ENCODE measurements at regions not wholly inside any gene's neighbourhood (a gene's known extent, or its start where the extent isn't known, plus 50 kb on each side); places are given as distances from the start of the nearest gene placed in this dataset.

DNA sequence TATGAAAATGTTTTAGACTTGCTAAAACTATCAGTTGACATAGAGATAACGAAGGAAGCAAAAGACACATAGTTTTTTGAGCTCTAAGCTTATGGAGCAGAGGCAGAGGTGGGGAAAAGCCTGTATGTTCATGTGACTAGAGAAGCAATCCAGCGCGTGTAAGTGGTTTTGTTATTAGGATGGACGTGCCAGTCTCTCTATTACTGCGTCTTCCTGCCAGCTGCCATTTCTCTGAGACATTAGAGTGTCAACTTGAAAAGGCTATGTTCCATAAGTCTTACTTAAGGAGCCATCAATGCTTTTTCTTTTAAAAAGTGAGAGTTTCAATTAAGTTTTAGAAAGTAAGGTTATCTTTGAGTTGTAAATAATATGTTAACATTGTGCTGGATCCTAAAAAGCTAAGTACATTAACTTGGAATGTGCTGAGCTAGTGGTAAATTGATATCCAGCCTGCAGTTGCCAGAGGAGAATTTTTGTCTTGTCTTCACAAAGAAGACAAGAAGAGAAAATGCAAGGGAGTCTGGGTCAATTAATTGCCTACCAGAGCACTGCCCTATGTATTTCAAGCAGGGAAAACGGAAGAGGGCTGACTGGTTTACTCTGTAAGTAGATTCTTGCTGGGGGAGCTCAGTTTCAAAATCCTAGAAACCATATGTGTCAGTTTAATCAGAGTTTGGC lies 161.8 kb upstream of the B3GALT2 start:
- no peaks in the 10 kb centered on the region for H3K9me3 ChIP-seq (ENCODE audit: control insufficient read depth, low read length)
- H3K4me3 ChIP-seq (ENCODE audit: extremely low read depth, insufficient read depth, low read length, poor library complexity, severe bottlenecking), result no peak overlapping the region
- WGBS, 2 experiments (ENCODE audit: insufficient coverage in 2 of 2), result 84 to 88% methylated on average over 5 to 6 of the region's 6 CpGs
- H3K4me1 ChIP-seq (ENCODE audit: control insufficient read depth, insufficient read depth, low read length, poor library complexity, severe bottlenecking), result no peaks in the 10 kb centered on the region
- H3K36me3 ChIP-seq (ENCODE audit: control insufficient read depth, insufficient read depth, low read length), result no peaks in the 10 kb centered on the region
- peak overlapping the region; percentile 60 for H3K27ac ChIP-seq (ENCODE audit: low read depth, low read length, severe bottlenecking)

DNA sequence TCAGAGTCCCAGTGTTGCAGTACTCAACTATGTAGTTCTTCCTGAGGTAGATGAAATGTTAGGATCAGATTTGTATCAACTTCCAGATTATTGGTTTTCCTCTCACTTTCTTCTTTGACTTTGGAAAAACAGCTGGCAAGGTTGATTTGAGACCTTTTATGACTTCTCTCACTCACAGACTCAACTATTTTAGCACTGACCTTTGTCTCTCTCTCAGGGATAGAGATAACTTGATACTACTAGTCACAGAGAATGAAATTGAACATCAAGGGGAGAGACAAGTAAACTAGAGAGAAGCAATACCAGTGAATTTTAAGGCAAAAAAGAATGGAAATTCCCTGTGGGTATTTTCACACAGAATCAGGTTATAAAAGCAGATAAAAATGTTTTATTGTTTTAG lies 159.7 kb upstream of the B3GALT2 start:
- Histone ChIP-seq H3K4me1 (ENCODE audit: control insufficient read depth, insufficient read depth, low read length, poor library complexity, severe bottlenecking) (no peaks in the 10 kb centered on the region), H3K36me3 (ENCODE audit: control insufficient read depth, insufficient read depth, low read length) (no peaks in the 10 kb centered on the region), H3K4me3 (ENCODE audit: extremely low read depth, insufficient read depth, low read length, poor library complexity, severe bottlenecking) (no peak overlapping the region), H3K9me3 (ENCODE audit: control insufficient read depth, low read length) (no peaks in the 10 kb centered on the region), H3K27ac (ENCODE audit: low read depth, low read length, severe bottlenecking) (no peak overlapping the region)

DNA sequence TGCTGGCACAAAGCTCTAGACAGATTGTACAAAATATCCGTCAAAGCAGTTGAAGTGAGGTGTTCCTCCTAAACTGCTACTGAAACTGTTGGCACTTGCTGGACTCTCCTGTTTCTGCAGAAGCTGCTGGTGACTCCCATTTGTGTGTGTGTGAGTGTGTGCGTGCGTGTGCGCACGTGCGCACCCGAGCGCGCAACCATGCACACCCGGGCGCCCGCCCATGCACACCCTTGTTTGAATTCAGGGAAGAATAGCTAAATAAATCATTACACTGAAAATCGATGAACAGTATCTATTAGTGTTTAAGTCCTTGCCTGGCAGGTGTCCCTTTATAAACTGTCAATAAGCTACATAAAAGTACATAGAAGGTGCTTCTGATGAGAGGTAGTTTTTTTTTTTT lies 156.4 kb upstream of the B3GALT2 start:
- H3K36me3 ChIP-seq (ENCODE audit: control insufficient read depth, insufficient read depth, low read length), result no peaks in the 10 kb centered on the region
- WGBS, 2 experiments (ENCODE audit: insufficient coverage in 2 of 2), result 100% methylated on average over 2 of the region's 13 CpGs; no CpG with 5 or more reads in 1 of the 2 experiments
- no peak overlapping the region for H3K4me3 ChIP-seq (ENCODE audit: extremely low read depth, insufficient read depth, low read length, poor library complexity, severe bottlenecking)
- no peaks in the 10 kb centered on the region for H3K4me1 ChIP-seq (ENCODE audit: control insufficient read depth, insufficient read depth, low read length, poor library complexity, severe bottlenecking)
- H3K27ac ChIP-seq (ENCODE audit: low read depth, low read length, severe bottlenecking), result no peak overlapping the region
- H3K9me3 ChIP-seq (ENCODE audit: control insufficient read depth, low read length), result no peaks in the 10 kb centered on the region

DNA sequence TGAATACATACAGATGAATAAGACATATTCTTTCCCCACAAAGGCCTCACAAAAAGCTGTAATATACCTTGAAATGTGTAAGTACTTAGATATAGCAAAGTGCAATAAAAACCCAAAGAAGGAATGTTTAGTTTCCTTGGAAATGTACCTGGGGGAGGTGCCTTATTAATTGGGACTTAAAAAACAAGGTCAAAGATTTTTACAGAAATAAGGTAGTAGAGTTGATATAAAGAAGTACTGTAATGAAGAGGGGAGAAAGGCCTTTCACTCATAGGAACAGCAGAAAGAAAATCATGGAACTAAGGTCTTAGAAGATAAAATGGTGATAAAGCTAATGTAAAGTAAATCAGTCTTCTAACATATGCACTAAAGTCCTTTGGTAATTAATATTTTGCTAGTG lies 153.9 kb upstream of the B3GALT2 start:
- Histone ChIP-seq H3K9me3 (ENCODE audit: control insufficient read depth, low read length) (no peaks in the 10 kb centered on the region), H3K36me3 (ENCODE audit: control insufficient read depth, insufficient read depth, low read length) (no peaks in the 10 kb centered on the region), H3K27ac (ENCODE audit: low read depth, low read length, severe bottlenecking) (no peak overlapping the region), H3K4me3 (ENCODE audit: extremely low read depth, insufficient read depth, low read length, poor library complexity, severe bottlenecking) (no peak overlapping the region), H3K4me1 (ENCODE audit: control insufficient read depth, insufficient read depth, low read length, poor library complexity, severe bottlenecking) (no peaks in the 10 kb centered on the region)

DNA sequence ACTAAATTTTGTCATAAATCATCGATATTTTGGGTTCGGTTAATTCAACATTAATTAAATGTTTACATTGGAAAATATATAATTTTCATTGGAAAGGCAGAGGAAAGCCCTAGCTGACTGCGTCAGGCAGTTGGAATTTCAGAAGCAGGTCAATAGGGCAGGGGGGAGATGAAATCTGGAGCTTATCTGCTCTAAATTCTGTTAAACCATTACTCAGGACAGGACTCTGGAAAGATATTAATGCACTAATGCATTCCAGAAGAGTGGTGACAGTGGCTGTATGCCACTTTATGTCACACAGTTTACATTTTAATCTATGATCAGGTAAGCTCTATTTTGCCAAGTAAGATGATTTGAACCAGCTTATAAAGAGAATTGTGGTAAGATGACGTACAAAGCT lies 153.0 kb upstream of the B3GALT2 start:
- Histone ChIP-seq H3K27ac (ENCODE audit: low read depth, low read length, severe bottlenecking) (no peak overlapping the region), H3K9me3 (ENCODE audit: control insufficient read depth, low read length) (no peaks in the 10 kb centered on the region), H3K4me3 (ENCODE audit: extremely low read depth, insufficient read depth, low read length, poor library complexity, severe bottlenecking) (no peak overlapping the region), H3K36me3 (ENCODE audit: control insufficient read depth, insufficient read depth, low read length) (no peaks in the 10 kb centered on the region), H3K4me1 (ENCODE audit: control insufficient read depth, insufficient read depth, low read length, poor library complexity, severe bottlenecking) (no peaks in the 10 kb centered on the region)
- 80 to 100% methylated on average over 1 of the region's 4 CpGs for WGBS, 2 experiments (ENCODE audit: insufficient coverage in 2 of 2)

DNA sequence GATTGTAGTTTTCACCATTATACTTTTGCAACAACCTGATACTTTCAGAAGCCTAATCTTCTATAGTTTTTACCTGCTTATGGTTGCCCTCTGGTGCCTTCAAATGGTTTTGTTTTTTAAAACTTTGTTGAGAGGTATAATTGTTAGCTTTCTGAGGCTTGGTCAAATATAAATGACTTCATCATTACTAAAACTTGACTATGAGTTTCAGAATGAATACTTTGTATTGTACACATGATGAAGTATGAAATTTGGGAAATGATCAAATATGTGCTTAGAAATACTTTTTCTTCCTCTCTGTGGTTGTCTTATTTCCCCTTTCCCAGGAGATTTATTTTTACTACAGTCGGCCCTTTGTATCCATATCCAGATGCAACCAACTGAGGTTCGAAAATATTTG lies 151.8 kb upstream of the B3GALT2 start:
- no CpG with 5 or more reads among the region's 2 CpGs for WGBS, 2 experiments (ENCODE audit: insufficient coverage in 2 of 2)
- Histone ChIP-seq H3K27ac (ENCODE audit: low read depth, low read length, severe bottlenecking) (no peak overlapping the region), H3K36me3 (ENCODE audit: control insufficient read depth, insufficient read depth, low read length) (no peaks in the 10 kb centered on the region), H3K4me1 (ENCODE audit: control insufficient read depth, insufficient read depth, low read length, poor library complexity, severe bottlenecking) (no peaks in the 10 kb centered on the region), H3K9me3 (ENCODE audit: control insufficient read depth, low read length) (peaks cover 4% of the 10 kb centered on the region), H3K4me3 (ENCODE audit: extremely low read depth, insufficient read depth, low read length, poor library complexity, severe bottlenecking) (no peak overlapping the region)

DNA sequence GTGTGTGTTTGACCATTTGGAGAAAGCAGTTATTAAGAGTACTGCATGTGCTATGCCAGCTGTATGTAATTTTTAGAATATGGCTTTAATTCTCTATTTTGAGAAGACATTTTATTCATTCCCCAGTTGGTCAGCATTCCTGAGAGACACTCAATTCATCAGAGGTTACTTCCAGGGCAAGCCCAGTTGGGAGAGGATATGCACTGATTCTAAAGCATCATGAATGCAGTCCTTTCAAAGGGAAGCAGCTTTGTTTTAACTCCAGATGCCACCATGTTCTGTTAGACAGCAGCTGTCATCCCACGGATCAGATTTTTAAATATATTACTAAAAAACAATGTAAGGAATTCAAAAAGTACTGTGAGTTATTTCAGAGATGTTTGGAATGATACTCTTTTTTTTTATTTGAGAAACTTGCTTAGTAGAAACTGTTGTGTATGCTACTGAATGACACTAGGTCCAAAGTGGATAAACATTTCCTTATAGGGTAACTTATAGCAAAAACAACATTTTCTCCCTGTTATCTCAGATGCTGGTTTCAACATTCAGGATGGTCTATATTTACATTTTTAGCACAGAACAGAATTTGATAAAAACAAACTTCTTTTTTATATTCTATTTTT lies 149.5 kb upstream of the B3GALT2 start:
- peaks cover 10% of the 10 kb centered on the region for H3K9me3 ChIP-seq (ENCODE audit: control insufficient read depth, low read length)
- H3K4me1 ChIP-seq (ENCODE audit: control insufficient read depth, insufficient read depth, low read length, poor library complexity, severe bottlenecking), result no peaks in the 10 kb centered on the region
- H3K27ac ChIP-seq (ENCODE audit: low read depth, low read length, severe bottlenecking), result no peak overlapping the region
- no peaks in the 10 kb centered on the region for H3K36me3 ChIP-seq (ENCODE audit: control insufficient read depth, insufficient read depth, low read length)
- H3K4me3 ChIP-seq (ENCODE audit: extremely low read depth, insufficient read depth, low read length, poor library complexity, severe bottlenecking), result no peak overlapping the region
- no CpG with 5 or more reads among the region's 1 CpG for WGBS, 2 experiments (ENCODE audit: insufficient coverage in 2 of 2)

DNA sequence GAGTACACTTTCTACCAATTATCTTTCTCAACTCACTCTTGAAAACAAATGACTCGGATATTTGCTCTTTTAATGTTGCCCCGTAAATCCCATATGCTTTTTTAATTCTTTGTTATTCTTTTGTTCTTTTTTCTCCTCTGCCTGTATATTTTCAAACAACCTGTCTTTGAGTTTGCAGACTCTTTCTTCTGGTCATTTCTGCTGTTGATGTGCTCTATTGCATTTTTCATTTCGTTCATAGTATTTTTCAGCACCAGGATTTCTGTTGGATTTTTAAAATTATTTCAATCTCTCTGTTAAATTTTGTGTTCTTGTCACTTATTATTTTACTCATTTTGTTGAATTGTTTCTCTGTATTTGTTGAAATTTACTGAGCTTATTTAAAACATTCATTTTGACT lies 146.8 kb upstream of the B3GALT2 start:
- no peaks in the 10 kb centered on the region for H3K36me3 ChIP-seq (ENCODE audit: control insufficient read depth, insufficient read depth, low read length)
- peaks cover 19% of the 10 kb centered on the region for H3K9me3 ChIP-seq (ENCODE audit: control insufficient read depth, low read length)
- H3K27ac ChIP-seq (ENCODE audit: low read depth, low read length, severe bottlenecking), result no peak overlapping the region
- no peak overlapping the region for H3K4me3 ChIP-seq (ENCODE audit: extremely low read depth, insufficient read depth, low read length, poor library complexity, severe bottlenecking)
- H3K4me1 ChIP-seq (ENCODE audit: control insufficient read depth, insufficient read depth, low read length, poor library complexity, severe bottlenecking), result no peaks in the 10 kb centered on the region
- 100% methylated on average over 1 to 2 of the region's 3 CpGs for WGBS, 2 experiments (ENCODE audit: insufficient coverage in 2 of 2)

DNA sequence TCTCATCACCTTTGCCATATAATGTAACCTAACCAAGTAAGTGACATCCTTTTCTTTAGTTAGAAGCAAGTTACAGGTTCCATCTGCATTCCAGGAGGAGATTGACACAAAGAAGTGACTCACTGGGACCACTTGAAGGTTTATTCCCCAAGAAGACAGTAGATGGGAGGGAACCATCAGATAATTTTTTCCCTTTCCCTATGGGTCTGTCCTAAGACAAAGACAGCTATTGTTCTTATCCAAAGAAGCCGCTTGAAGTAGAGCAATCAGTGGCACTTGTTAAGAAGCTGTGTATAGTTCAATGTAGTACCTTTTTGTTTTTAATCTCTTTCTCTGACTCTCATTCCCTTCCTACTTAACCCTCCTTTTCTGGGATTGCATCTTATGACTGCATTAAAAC lies 139.9 kb upstream of the B3GALT2 start:
- H3K36me3 ChIP-seq (ENCODE audit: control insufficient read depth, insufficient read depth, low read length), result no peaks in the 10 kb centered on the region
- peaks cover 20% of the 10 kb centered on the region for H3K9me3 ChIP-seq (ENCODE audit: control insufficient read depth, low read length)
- WGBS, 2 experiments (ENCODE audit: insufficient coverage in 2 of 2), result no CpG with 5 or more reads among the region's 1 CpG
- peak overlapping the region; percentile 24 for H3K27ac ChIP-seq (ENCODE audit: low read depth, low read length, severe bottlenecking)
- no peak overlapping the region for H3K4me3 ChIP-seq (ENCODE audit: extremely low read depth, insufficient read depth, low read length, poor library complexity, severe bottlenecking)
- H3K4me1 ChIP-seq (ENCODE audit: control insufficient read depth, insufficient read depth, low read length, poor library complexity, severe bottlenecking), result peaks cover 5% of the 10 kb centered on the region

DNA sequence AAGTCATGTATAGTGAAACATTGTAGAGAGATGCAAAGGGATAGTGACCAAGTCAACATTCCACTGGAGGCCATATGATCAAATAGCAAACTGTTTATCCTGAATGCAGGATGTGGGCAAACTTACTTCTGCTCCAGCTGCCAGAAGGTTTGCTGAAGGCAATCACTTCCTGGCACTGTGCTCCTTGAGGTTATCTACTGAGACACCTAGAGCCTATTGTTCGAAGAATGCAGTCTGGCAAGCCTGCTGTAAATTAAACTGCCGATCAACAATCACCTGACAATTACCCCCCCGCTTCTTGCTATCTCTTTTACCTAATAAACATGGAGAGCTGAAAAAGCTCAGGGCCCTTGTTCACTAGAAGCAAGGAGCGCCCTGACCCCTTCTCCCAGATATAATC lies 139.4 kb upstream of the B3GALT2 start:
- H3K4me3 ChIP-seq (ENCODE audit: extremely low read depth, insufficient read depth, low read length, poor library complexity, severe bottlenecking), result no peak overlapping the region
- peaks cover 20% of the 10 kb centered on the region for H3K9me3 ChIP-seq (ENCODE audit: control insufficient read depth, low read length)
- H3K4me1 ChIP-seq (ENCODE audit: control insufficient read depth, insufficient read depth, low read length, poor library complexity, severe bottlenecking), result peaks cover 5% of the 10 kb centered on the region
- 80 to 100% methylated on average over 1 to 4 of the region's 4 CpGs for WGBS, 2 experiments (ENCODE audit: insufficient coverage in 2 of 2)
- H3K36me3 ChIP-seq (ENCODE audit: control insufficient read depth, insufficient read depth, low read length), result no peaks in the 10 kb centered on the region
- H3K27ac ChIP-seq (ENCODE audit: low read depth, low read length, severe bottlenecking), result no peak overlapping the region

DNA sequence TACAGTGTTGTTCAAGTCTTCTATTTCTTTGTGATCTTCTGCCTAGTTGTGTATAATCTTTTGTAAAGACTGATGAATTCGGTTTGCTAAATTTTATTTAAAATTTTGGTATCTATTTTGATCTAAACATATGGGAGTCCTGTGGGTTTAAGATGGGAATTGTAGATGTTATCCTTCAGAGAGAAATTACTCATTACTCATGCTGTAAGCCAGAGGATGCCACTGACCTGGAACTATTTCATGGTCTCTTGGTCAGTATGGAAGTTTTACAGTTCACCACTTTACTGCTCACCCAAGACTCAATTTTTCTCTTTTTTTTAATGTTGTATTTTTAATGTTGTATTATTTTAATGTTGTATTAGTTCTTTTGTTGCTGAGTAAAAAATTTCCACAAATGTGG lies 138.6 kb upstream of the B3GALT2 start:
- H3K36me3 ChIP-seq (ENCODE audit: control insufficient read depth, insufficient read depth, low read length), result no peaks in the 10 kb centered on the region
- H3K4me1 ChIP-seq (ENCODE audit: control insufficient read depth, insufficient read depth, low read length, poor library complexity, severe bottlenecking), result peaks cover 5% of the 10 kb centered on the region
- WGBS, 2 experiments (ENCODE audit: insufficient coverage in 2 of 2), result 71% methylated on average over 1 of the region's 1 CpG; no CpG with 5 or more reads in 1 of the 2 experiments
- no peak overlapping the region for H3K27ac ChIP-seq (ENCODE audit: low read depth, low read length, severe bottlenecking)
- no peak overlapping the region for H3K4me3 ChIP-seq (ENCODE audit: extremely low read depth, insufficient read depth, low read length, poor library complexity, severe bottlenecking)
- H3K9me3 ChIP-seq (ENCODE audit: control insufficient read depth, low read length), result peaks cover 20% of the 10 kb centered on the region
